Activated CD8-positive, alpha-beta T cell treated with anti-CD3 and anti-CD28 coated beads for 36 hours (primary cell): ENCODE measurements at regions not wholly inside any gene's neighbourhood (a gene's known extent, or its start where the extent isn't known, plus 50 kb on each side); places are given as distances from the start of the nearest gene placed in this dataset.

Experiments used
- ATAC-seq: fragments of 200-7000 bp; cut with Tn5 transposase; one replicate; pipeline ENCODE4 v1.10.0; 2021; ENCODE audit warnings: mild to moderate bottlenecking, moderate library complexity
- CTCF ChIA-PET: fragments of 350-600 bp; sonication (Branson Sonifier 250); formaldehyde crosslinking; loops from one replicate; lab custom pipeline; 2021; ENCODE audit warnings: antibody characterized with exemption; lab: Charles Lee
- POLR2A ChIA-PET: fragments of 350-600 bp; sonication (Branson Sonifier 250); formaldehyde crosslinking; loops from one replicate; lab custom pipeline; 2021; ENCODE audit warnings: antibody characterized with exemption; lab: Charles Lee
- DNase-seq: peaks from one replicate; pipeline ENCODE4 v3.0.0-alpha.2; 2020
- H3K27ac Mint-ChIP-seq: one replicate; pipeline ENCODE4 v1.8.0; 2021; ENCODE audit warnings: mild to moderate bottlenecking, mixed read lengths
- H3K27me3 Mint-ChIP-seq: one replicate; pipeline ENCODE4 v1.8.0; 2021; ENCODE audit warnings: mixed read lengths
- H3K36me3 Mint-ChIP-seq: one replicate; pipeline ENCODE4 v1.8.0; 2021; ENCODE audit warnings: low read depth, mixed read lengths
- H3K4me1 Mint-ChIP-seq: one replicate; pipeline ENCODE4 v1.8.0; 2021; ENCODE audit warnings: low read depth, mixed read lengths
- H3K4me3 Mint-ChIP-seq: one replicate; pipeline ENCODE4 v1.8.0; 2021; ENCODE audit warnings: mild to moderate bottlenecking, moderate library complexity, mixed read lengths
- H3K9me3 Mint-ChIP-seq: one replicate; pipeline ENCODE4 v1.8.0; 2021; ENCODE audit warnings: mixed read lengths
- CTCF ChIP-seq: fragments of 200-600 bp; IDR thresholded peaks from one replicate; pipeline ENCODE4 v1.8.0; 2022; ENCODE audit warnings: antibody characterized with exemption, mild to moderate bottlenecking
- intact Hi-C: fragments of 100-400 bp; cut with micrococcal nuclease; formaldehyde crosslinking; loops from one replicate; pipeline ENCODE4 v1.10.0; 2022

GRCh38 chr12:124691429-124691828, 124.0 kb upstream of the NCOR2 start:
- Mint-ChIP-seq H3K4me3 (no peak overlapping the region), H3K27me3 (peaks cover 1% of the 10 kb centered on the region), H3K27ac (no peak overlapping the region), H3K9me3 (peaks cover 13% of the 10 kb centered on the region), H3K4me1 (peaks cover 28% of the 10 kb centered on the region), H3K36me3 (peaks cover 5% of the 10 kb centered on the region)
- ATAC-seq (no peak), DNase-seq (no peak)
- no peak for TF ChIP-seq CTCF
- intact Hi-C loops = no loop called here
- POLR2A ChIA-PET = no interaction called here
- CTCF ChIA-PET = no interaction called here

- DNase-seq (no peak), ATAC-seq (no peak)
- H3K27me3 Mint-ChIP-seq = no peaks in the 10 kb centered on the region
- no peak overlapping the region for H3K4me3 Mint-ChIP-seq
- H3K36me3 Mint-ChIP-seq = peaks cover 5% of the 10 kb centered on the region
- H3K4me1 Mint-ChIP-seq = peaks cover 37% of the 10 kb centered on the region
- ChIA-PET CTCF (no interaction called here), POLR2A (no interaction called here)
- peaks cover 13% of the 10 kb centered on the region for H3K9me3 Mint-ChIP-seq
- intact Hi-C loops = no loop called here
- no peak for TF ChIP-seq CTCF
- no peak overlapping the region for H3K27ac Mint-ChIP-seq
Observed at GRCh38 chr12:124689631-124690030, 122.2 kb upstream of the NCOR2 start.

- DNase-seq = no peak
- CTCF ChIA-PET = interaction anchor here (1.3 kb wide), 2 partner anchors 37 to 78 kb away, joined by 3 to 4 read pairs; no protein-coding TSS in a partner anchor
- POLR2A ChIA-PET = no interaction called here
- no peak for TF ChIP-seq CTCF
- peaks cover 13% of the 10 kb centered on the region for H3K9me3 Mint-ChIP-seq
- no peaks in the 10 kb centered on the region for H3K27me3 Mint-ChIP-seq
- peaks cover 5% of the 10 kb centered on the region for H3K36me3 Mint-ChIP-seq
- H3K27ac Mint-ChIP-seq = no peak overlapping the region
- ATAC-seq = no peak
- H3K4me3 Mint-ChIP-seq = no peak overlapping the region
- intact Hi-C loops = no loop called here
- peaks cover 35% of the 10 kb centered on the region for H3K4me1 Mint-ChIP-seq
Observed at GRCh38 chr12:124688356-124688992, 121.1 kb upstream of the NCOR2 start.

- CTCF ChIA-PET = interaction anchor here (0.8 to 1.3 kb wide), 3 partner anchors 36 to 296 kb away, joined by 3 to 4 read pairs (median 3); no protein-coding TSS in a partner anchor
- H3K36me3 Mint-ChIP-seq = peaks cover 5% of the 10 kb centered on the region
- peaks cover 35% of the 10 kb centered on the region for H3K4me1 Mint-ChIP-seq
- no peak overlapping the region for H3K27ac Mint-ChIP-seq
- POLR2A ChIA-PET = interaction anchor here (0.7 kb wide), 1 partner anchor 81 kb away, joined by 3 read pairs; no protein-coding TSS in a partner anchor
- H3K4me3 Mint-ChIP-seq = no peak overlapping the region
- DNase-seq (peak; percentile 46), ATAC-seq (peak; percentile 60)
- no peak for TF ChIP-seq CTCF
- no peaks in the 10 kb centered on the region for H3K27me3 Mint-ChIP-seq
- peaks cover 10% of the 10 kb centered on the region for H3K9me3 Mint-ChIP-seq
- intact Hi-C loops = no loop called here
Observed at GRCh38 chr12:124687917-124688316, 120.5 kb upstream of the NCOR2 start.

- ATAC-seq (peak; percentile 11), DNase-seq (no peak)
- TF ChIP-seq CTCF = no peak
- Mint-ChIP-seq H3K4me3 (no peak overlapping the region), H3K4me1 (peaks cover 36% of the 10 kb centered on the region), H3K9me3 (peaks cover 6% of the 10 kb centered on the region), H3K27ac (no peak overlapping the region), H3K36me3 (peaks cover 2% of the 10 kb centered on the region), H3K27me3 (no peaks in the 10 kb centered on the region)
- ChIA-PET POLR2A (interaction anchor here (0.7 kb wide), 1 partner anchor 81 kb away, joined by 3 read pairs; no protein-coding TSS in a partner anchor), CTCF (interaction anchor here (0.8 to 1.3 kb wide), 3 partner anchors 42 to 296 kb away, joined by 3 to 4 read pairs (median 3); no protein-coding TSS in a partner anchor)
- intact Hi-C loops = no loop called here
Observed at GRCh38 chr12:124687174-124687902, 119.9 kb upstream of the NCOR2 start.
